H1 (cell line): ENCODE measurements at regions not wholly inside any gene's neighbourhood (a gene's known extent, or its start where the extent isn't known, plus 50 kb on each side); places are given as distances from the start of the nearest gene placed in this dataset.

ENCODE experiments used
- CBX5 ChIP-seq: fragments of 300-800, 300-1000 bp; sonication (generic); IDR thresholded peaks from 2 replicates; pipeline ENCODE4 v1.7.1; 2016; ENCODE audit warnings: antibody characterized with exemption, low read length, low read depth
- CHD2 ChIP-seq: IDR thresholded peaks from 2 replicates; pipeline ENCODE4 v1.6.1; 2012; ENCODE audit warnings: low read length, improper control_type of control experiment
- CREB1 ChIP-seq: IDR thresholded peaks from 2 replicates; pipeline ENCODE4 v1.6.1; 2012; ENCODE audit warnings: inconsistent platforms
- EP300 ChIP-seq, 2 experiments: IDR thresholded peaks; 1 replicate in 1 of 2; 2 replicates in 1 of 2; pipeline ENCODE4 v1.6.1; 2011 to 2012; ENCODE audit warnings: low read depth in 2 of 2, low read length in 2 of 2, mild to moderate bottlenecking in 2 of 2, borderline replicate concordance in 1 of 2, inconsistent platforms in 1 of 2, moderate library complexity in 1 of 2
- FOSL1 ChIP-seq: IDR thresholded peaks from 2 replicates; pipeline ENCODE4 v1.6.1; 2011; ENCODE audit warnings: mild to moderate bottlenecking, low read depth, low read length, moderate library complexity; ENCODE audit not compliant: insufficient read depth
- JUND ChIP-seq: IDR thresholded peaks from 2 replicates; pipeline ENCODE4 v1.6.1; 2011; ENCODE audit warnings: mild to moderate bottlenecking, improper control_type of control experiment, low read length
- NANOG ChIP-seq: IDR thresholded peaks from 2 replicates; pipeline ENCODE4 v1.6.1; 2011; ENCODE audit warnings: low read length, low read depth, mild to moderate bottlenecking, inconsistent platforms; ENCODE audit not compliant: insufficient read depth, poor library complexity, severe bottlenecking
- SP1 ChIP-seq: IDR thresholded peaks from 2 replicates; pipeline ENCODE4 v1.6.1; 2011; ENCODE audit warnings: low read depth, low read length
- SUZ12 ChIP-seq: fragments of 200-600 bp; sonication (generic); IDR thresholded peaks from 2 replicates; pipeline ENCODE4 v1.6.1; 2012; ENCODE audit warnings: mild to moderate bottlenecking, inconsistent platforms, low read length, moderate library complexity, mixed read lengths
- TBP ChIP-seq: IDR thresholded peaks from 2 replicates; pipeline ENCODE4 v1.6.1; 2011; ENCODE audit warnings: low read depth, low read length, improper control_type of control experiment
- TEAD4 ChIP-seq: IDR thresholded peaks from 2 replicates; pipeline ENCODE4 v1.6.1; 2012; ENCODE audit warnings: low read depth, low read length, inconsistent platforms, mixed read lengths
- TF ChIP-seq, protein P1 (sequence below), 3 experiments: IDR thresholded peaks; 1 replicate in 2 of 3; 2 replicates in 1 of 3; pipeline versions ENCODE4 v1.5.1 to v1.6.1; 2011; ENCODE audit warnings: low read length in 3 of 3, mild to moderate bottlenecking in 3 of 3, inconsistent platforms in 2 of 3, low read depth in 1 of 3, moderate library complexity in 1 of 3; ENCODE audit not compliant: insufficient read depth in 1 of 3; ENCODE audit errors: control extremely low read depth in 1 of 3

- TF ChIP-seq, protein P1, sequence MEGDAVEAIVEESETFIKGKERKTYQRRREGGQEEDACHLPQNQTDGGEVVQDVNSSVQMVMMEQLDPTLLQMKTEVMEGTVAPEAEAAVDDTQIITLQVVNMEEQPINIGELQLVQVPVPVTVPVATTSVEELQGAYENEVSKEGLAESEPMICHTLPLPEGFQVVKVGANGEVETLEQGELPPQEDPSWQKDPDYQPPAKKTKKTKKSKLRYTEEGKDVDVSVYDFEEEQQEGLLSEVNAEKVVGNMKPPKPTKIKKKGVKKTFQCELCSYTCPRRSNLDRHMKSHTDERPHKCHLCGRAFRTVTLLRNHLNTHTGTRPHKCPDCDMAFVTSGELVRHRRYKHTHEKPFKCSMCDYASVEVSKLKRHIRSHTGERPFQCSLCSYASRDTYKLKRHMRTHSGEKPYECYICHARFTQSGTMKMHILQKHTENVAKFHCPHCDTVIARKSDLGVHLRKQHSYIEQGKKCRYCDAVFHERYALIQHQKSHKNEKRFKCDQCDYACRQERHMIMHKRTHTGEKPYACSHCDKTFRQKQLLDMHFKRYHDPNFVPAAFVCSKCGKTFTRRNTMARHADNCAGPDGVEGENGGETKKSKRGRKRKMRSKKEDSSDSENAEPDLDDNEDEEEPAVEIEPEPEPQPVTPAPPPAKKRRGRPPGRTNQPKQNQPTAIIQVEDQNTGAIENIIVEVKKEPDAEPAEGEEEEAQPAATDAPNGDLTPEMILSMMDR (IDR thresholded peaks at IDR 0.05; ENCODE audit: control extremely low read depth in 1 of 3, insufficient read depth in 1 of 3, low read depth in 1 of 3, low read length in 3 of 3), result no peak
- TF ChIP-seq CBX5 (no peak), FOSL1 (no peak), CHD2 (no peak), JUND (no peak), NANOG (no peak), CREB1 (no peak), SUZ12 (no peak), SP1 (no peak), TEAD4 (no peak), TBP (no peak), EP300 (IDR thresholded peaks at IDR 0.05; ENCODE audit: borderline replicate concordance in 1 of 2, low read depth in 2 of 2, low read length in 2 of 2) (no peak)
These were observed 130.4 kb upstream of the RFX3 start for GRCh38 chr9:3656224-3656623.
